ENCODE measurements at regions not wholly inside any gene's neighbourhood (a gene's known extent, or its start where the extent isn't known, plus 50 kb on each side); places are given as distances from the start of the nearest gene placed in this dataset.

DNA sequence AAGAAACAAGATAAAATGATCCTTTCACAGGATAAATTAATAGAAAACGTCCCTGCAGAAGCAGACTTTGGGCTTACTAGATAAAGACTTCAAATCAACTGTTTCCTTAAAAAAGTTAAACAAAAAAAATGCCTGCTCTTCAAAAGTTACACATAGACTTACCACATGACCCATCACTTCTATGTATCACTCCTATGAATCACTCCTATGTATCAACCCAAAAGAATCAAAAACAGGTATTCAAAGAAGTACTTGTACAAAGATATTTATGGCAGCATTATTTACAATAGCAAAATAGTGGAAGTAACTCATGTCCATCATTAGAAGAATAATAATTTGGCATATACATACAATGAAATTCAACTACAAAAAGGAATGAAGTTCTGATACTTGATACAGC lies 56.3 kb upstream of the PRDM9 start:
- TF ChIP-seq EZH2phosphoT487 (IDR thresholded peaks at IDR 0.05; ENCODE audit: borderline replicate concordance, low read length), result no peak
- TF ChIP-seq, protein P1, sequence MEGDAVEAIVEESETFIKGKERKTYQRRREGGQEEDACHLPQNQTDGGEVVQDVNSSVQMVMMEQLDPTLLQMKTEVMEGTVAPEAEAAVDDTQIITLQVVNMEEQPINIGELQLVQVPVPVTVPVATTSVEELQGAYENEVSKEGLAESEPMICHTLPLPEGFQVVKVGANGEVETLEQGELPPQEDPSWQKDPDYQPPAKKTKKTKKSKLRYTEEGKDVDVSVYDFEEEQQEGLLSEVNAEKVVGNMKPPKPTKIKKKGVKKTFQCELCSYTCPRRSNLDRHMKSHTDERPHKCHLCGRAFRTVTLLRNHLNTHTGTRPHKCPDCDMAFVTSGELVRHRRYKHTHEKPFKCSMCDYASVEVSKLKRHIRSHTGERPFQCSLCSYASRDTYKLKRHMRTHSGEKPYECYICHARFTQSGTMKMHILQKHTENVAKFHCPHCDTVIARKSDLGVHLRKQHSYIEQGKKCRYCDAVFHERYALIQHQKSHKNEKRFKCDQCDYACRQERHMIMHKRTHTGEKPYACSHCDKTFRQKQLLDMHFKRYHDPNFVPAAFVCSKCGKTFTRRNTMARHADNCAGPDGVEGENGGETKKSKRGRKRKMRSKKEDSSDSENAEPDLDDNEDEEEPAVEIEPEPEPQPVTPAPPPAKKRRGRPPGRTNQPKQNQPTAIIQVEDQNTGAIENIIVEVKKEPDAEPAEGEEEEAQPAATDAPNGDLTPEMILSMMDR (IDR thresholded peaks at IDR 0.05; ENCODE audit: low read depth, low read length, poor library complexity, severe bottlenecking), result no peak
- Histone ChIP-seq H3K27ac (ENCODE audit: low read depth, low read length) (no peak overlapping the region), H3K36me3 (ENCODE audit: control insufficient read depth, low read length) (no peaks in the 10 kb centered on the region), H3K9me2 (replicated peaks; ENCODE audit: control insufficient read depth, low read length) (no peaks in the 10 kb centered on the region), H3K4me1 (ENCODE audit: control insufficient read depth, low read length) (no peaks in the 10 kb centered on the region), H3K4me3 (ENCODE audit: low read length) (no peak overlapping the region), H3K9me3 (ENCODE audit: control insufficient read depth, insufficient read depth, low read length) (peaks cover 3% of the 10 kb centered on the region; the same call in 1 of the 2 replicates), H3K79me2 (ENCODE audit: control insufficient read depth, low read length) (no peaks in the 10 kb centered on the region), H3K27me3 (ENCODE audit: control insufficient read depth, low read length) (no peaks in the 10 kb centered on the region), H4K20me1 (ENCODE audit: control insufficient read depth, insufficient read depth, low read depth, low read length) (no peaks in the 10 kb centered on the region), H3K4me2 (ENCODE audit: low read length) (no peak overlapping the region), H3F3A (ENCODE audit: control insufficient read depth, insufficient read depth) (no peaks in the 10 kb centered on the region)

DNA sequence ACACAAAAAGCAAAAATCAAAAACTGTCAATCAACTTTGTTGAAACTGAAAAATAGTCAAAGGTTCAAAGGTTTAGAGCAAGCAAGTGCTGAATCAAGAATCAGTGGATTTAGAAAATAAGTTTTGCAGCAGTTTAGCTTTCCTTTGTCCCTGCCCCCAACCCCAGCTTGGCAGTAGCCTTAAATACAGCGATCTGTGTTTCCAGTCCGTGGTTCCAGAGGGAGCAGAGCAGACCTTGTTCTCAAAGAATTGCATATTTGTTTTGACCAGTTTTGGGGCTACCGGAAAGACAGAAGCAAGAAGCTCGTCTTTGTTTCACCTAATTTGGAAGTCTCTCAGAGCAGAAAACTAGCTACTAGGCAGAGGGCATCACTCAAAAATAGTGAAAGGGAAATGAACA lies 57.2 kb upstream of the PRDM9 start:
- Histone ChIP-seq H3K4me3 (ENCODE audit: low read length) (no peak overlapping the region), H3K27me3 (ENCODE audit: control insufficient read depth, low read length) (no peaks in the 10 kb centered on the region), H4K20me1 (ENCODE audit: control insufficient read depth, insufficient read depth, low read depth, low read length) (no peaks in the 10 kb centered on the region), H3K36me3 (ENCODE audit: control insufficient read depth, low read length) (no peaks in the 10 kb centered on the region), H3K9me2 (replicated peaks; ENCODE audit: control insufficient read depth, low read length) (no peaks in the 10 kb centered on the region), H3K27ac (ENCODE audit: low read depth, low read length) (no peak overlapping the region), H3K4me1 (ENCODE audit: control insufficient read depth, low read length) (no peaks in the 10 kb centered on the region), H3K4me2 (ENCODE audit: low read length) (no peak overlapping the region), H3F3A (ENCODE audit: control insufficient read depth, insufficient read depth) (no peaks in the 10 kb centered on the region), H3K9me3 (ENCODE audit: control insufficient read depth, insufficient read depth, low read length) (peaks cover 3% of the 10 kb centered on the region; the same call in 1 of the 2 replicates), H3K79me2 (ENCODE audit: control insufficient read depth, low read length) (no peaks in the 10 kb centered on the region)
- TF ChIP-seq EZH2phosphoT487 (IDR thresholded peaks at IDR 0.05; ENCODE audit: borderline replicate concordance, low read length), result no peak
- TF ChIP-seq, protein P1 (IDR thresholded peaks at IDR 0.05; ENCODE audit: low read depth, low read length, poor library complexity, severe bottlenecking), result no peak

DNA sequence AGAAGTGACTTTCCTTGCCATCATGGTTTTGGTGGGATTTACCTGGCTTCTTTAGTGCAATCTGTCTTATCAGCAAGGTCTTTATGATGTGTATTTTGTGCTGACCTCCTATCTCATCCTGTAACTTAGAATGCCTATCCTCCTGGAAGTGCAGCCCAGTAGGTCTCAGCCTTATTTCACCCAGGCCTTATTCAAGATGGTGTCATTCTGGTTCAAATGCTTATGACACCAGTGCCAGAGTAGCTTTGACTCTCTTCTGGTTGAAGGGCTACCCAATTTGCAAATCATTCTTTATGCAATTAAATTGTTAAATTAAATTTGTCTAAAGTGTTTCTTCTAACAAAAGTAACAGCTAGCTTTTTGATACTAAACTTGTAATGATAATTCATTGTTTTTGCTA lies 58.8 kb upstream of the PRDM9 start:
- Histone ChIP-seq H3K79me2 (ENCODE audit: control insufficient read depth, low read length) (no peaks in the 10 kb centered on the region), H3K4me2 (ENCODE audit: low read length) (no peak overlapping the region), H3F3A (ENCODE audit: control insufficient read depth, insufficient read depth) (no peaks in the 10 kb centered on the region), H3K27me3 (ENCODE audit: control insufficient read depth, low read length) (no peaks in the 10 kb centered on the region), H4K20me1 (ENCODE audit: control insufficient read depth, insufficient read depth, low read depth, low read length) (no peaks in the 10 kb centered on the region), H3K4me3 (ENCODE audit: low read length) (no peak overlapping the region), H3K9me2 (replicated peaks; ENCODE audit: control insufficient read depth, low read length) (no peaks in the 10 kb centered on the region), H3K36me3 (ENCODE audit: control insufficient read depth, low read length) (no peaks in the 10 kb centered on the region), H3K4me1 (ENCODE audit: control insufficient read depth, low read length) (no peaks in the 10 kb centered on the region), H3K27ac (ENCODE audit: low read depth, low read length) (no peak overlapping the region), H3K9me3 (ENCODE audit: control insufficient read depth, insufficient read depth, low read length) (peaks cover 3% of the 10 kb centered on the region; the same call in 1 of the 2 replicates)
- TF ChIP-seq EZH2phosphoT487 (IDR thresholded peaks at IDR 0.05; ENCODE audit: borderline replicate concordance, low read length), result no peak
- TF ChIP-seq, protein P1 (IDR thresholded peaks at IDR 0.05; ENCODE audit: low read depth, low read length, poor library complexity, severe bottlenecking), result no peak

Measured in DOHH2 (cell line).